Activated CD4-positive, alpha-beta T cell treated with anti-CD3 and anti-CD28 coated beads for 36 hours (primary cell): ENCODE measurements at regions not wholly inside any gene's neighbourhood (a gene's known extent, or its start where the extent isn't known, plus 50 kb on each side); places are given as distances from the start of the nearest gene placed in this dataset.

Source experiments
- ATAC-seq: fragments of 200-7000 bp; cut with Tn5 transposase; one replicate; pipeline ENCODE4 v1.10.0; 2021; ENCODE audit warnings: mild to moderate bottlenecking, moderate library complexity
- CTCF ChIA-PET: fragments of 350-600 bp; sonication (Branson Sonifier 250); formaldehyde crosslinking; loops from one replicate; lab custom pipeline; 2021; ENCODE audit warnings: antibody characterized with exemption; lab: Charles Lee
- POLR2A ChIA-PET: fragments of 350-600 bp; sonication (Branson Sonifier 250); formaldehyde crosslinking; loops from one replicate; lab custom pipeline; 2021; ENCODE audit warnings: antibody characterized with exemption, inconsistent platforms; lab: Charles Lee
- DNase-seq: peaks from one replicate; pipeline ENCODE4 v3.0.0-alpha.2; 2020
- H3K27ac Mint-ChIP-seq: one replicate; pipeline ENCODE4 v1.8.0; 2021; ENCODE audit warnings: mixed read lengths
- H3K27me3 Mint-ChIP-seq: one replicate; pipeline ENCODE4 v1.8.0; 2021; ENCODE audit warnings: mixed read lengths
- H3K36me3 Mint-ChIP-seq: one replicate; pipeline ENCODE4 v1.8.0; 2021; ENCODE audit warnings: low read depth, mixed read lengths
- H3K4me1 Mint-ChIP-seq: one replicate; pipeline ENCODE4 v1.8.0; 2021; ENCODE audit warnings: mixed read lengths
- H3K4me3 Mint-ChIP-seq: one replicate; pipeline ENCODE4 v1.8.0; 2021; ENCODE audit warnings: mild to moderate bottlenecking, moderate library complexity, mixed read lengths
- H3K9me3 Mint-ChIP-seq: one replicate; pipeline ENCODE4 v1.8.0; 2021; ENCODE audit warnings: low read depth, mixed read lengths
- intact Hi-C, 2 experiments: fragments of 100-400 bp; cut with DNase I in 1 of 2; cut with micrococcal nuclease in 1 of 2; formaldehyde crosslinking; loops; one replicate each; pipeline versions ENCODE4 v1.14.2 to v1.15.1; 2022 to 2024; cut with DNase I, micrococcal nuclease

DNA sequence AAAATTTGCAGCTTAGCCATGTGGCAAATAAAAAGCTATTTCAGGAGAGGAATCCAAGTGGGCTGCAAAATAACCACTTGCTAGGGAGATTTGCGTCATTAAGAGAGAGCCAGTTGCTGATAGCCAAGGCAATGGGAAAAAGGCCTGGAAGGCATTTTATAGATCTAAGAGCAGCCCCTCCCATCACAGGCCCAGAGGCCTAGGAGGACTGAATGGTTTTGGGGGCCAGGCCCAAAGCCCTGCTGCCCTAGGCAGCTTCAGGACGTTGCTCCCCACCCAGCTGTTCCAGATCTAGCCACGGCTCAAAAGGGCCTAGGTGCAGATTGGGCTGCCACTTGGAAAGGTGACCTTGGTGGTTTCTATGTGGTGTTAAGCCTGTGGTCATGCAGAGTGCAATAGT lies 169.0 kb downstream of the AASDHPPT start:
- intact Hi-C loops = no loop called here
- POLR2A ChIA-PET = no interaction called here
- DNase-seq (no peak), ATAC-seq (no peak)
- no peaks in the 10 kb centered on the region for H3K4me1 Mint-ChIP-seq
- H3K27ac Mint-ChIP-seq = no peak overlapping the region
- CTCF ChIA-PET = no interaction called here
- no peak overlapping the region for H3K4me3 Mint-ChIP-seq
- no peaks in the 10 kb centered on the region for H3K36me3 Mint-ChIP-seq
- H3K9me3 Mint-ChIP-seq = peaks cover 17% of the 10 kb centered on the region
- H3K27me3 Mint-ChIP-seq = no peaks in the 10 kb centered on the region

DNA sequence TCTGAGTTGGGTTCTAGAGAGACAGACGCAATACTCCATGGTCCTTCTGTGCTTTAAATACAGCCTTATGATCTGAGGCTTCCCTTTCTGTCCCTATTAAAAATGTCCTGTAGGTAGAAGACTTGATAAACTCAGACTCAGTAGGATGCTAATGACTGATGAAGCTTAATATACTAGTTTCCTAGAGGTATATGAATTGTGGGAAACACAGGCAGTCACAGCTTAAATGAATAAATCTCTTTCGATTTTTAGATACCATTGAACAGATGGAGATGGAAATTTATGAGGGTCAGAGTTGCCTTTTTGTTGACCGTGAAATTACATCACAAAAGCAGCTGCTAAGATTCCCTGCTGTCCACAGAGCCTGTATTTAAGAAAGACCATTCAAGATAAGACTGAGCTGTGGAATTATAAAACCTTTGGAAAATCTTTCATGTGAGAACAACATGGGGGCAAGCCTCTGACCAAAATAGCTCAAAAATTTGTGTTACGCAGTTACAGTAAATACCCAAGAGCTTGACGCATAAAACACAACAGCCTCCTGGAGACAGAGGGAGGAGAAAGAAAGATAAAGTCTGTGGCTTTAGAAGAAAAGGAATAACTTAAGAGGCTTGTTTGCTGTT lies 172.3 kb downstream of the AASDHPPT start:
- H3K27me3 Mint-ChIP-seq = no peaks in the 10 kb centered on the region
- no peak for DNase-seq
- no peaks in the 10 kb centered on the region for H3K36me3 Mint-ChIP-seq
- peaks cover 17% of the 10 kb centered on the region for H3K9me3 Mint-ChIP-seq
- H3K4me3 Mint-ChIP-seq = no peak overlapping the region
- no peaks in the 10 kb centered on the region for H3K4me1 Mint-ChIP-seq
- ChIA-PET POLR2A (no interaction called here), CTCF (interaction anchor here (1.0 kb wide), 1 partner anchor 11 kb away, joined by 3 read pairs; no protein-coding TSS in a partner anchor)
- no peak overlapping the region for H3K27ac Mint-ChIP-seq
- intact Hi-C loops = no loop called here
- ATAC-seq = no peak

DNA sequence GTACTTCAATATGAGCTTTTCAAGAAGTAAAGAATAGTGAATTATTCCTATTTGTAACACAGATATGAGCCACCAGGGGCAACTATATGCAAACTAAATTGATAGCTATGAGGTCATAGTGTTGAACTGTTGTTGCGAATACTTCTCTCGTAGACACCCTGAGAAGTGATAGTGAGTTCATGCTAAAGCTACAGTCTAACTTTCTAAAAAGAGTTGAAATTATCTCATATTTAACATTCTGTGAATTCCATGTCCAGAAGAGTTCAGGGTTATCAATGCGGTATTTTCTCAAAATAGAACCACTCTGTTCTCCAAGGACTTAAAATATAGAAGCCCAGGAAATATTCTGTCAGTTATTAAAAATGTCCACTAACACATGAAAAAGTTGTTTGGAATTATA lies 185.4 kb downstream of the AASDHPPT start:
- Mint-ChIP-seq H3K36me3 (no peaks in the 10 kb centered on the region), H3K4me1 (no peaks in the 10 kb centered on the region), H3K9me3 (peaks cover 6% of the 10 kb centered on the region), H3K27me3 (peaks cover 2% of the 10 kb centered on the region), H3K4me3 (no peak overlapping the region), H3K27ac (no peak overlapping the region)
- POLR2A ChIA-PET = no interaction called here
- CTCF ChIA-PET = no interaction called here
- intact Hi-C loops = no loop called here
- DNase-seq (no peak), ATAC-seq (no peak)

DNA sequence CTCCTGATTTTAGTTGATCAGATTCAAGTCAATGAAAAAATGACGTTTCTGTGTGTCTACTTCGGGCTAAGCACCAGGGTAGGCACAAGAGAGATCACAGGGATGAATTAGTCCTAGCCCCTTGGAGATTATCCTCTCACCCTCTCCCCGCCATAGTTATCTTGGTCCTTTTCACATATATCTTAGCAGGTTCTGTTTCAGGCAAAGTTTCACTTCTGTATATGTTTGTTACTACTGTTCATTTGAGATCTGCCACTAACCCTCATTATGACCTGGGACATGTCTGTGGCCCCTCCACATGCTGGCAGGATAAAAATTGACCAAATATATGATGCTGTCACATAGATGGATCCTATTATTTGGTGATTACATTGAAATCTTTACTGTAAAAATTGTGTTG lies 186.1 kb downstream of the AASDHPPT start:
- ATAC-seq (no peak), DNase-seq (no peak)
- Mint-ChIP-seq H3K27me3 (peaks cover 2% of the 10 kb centered on the region), H3K4me3 (no peak overlapping the region), H3K36me3 (no peaks in the 10 kb centered on the region), H3K9me3 (peaks cover 6% of the 10 kb centered on the region), H3K4me1 (no peaks in the 10 kb centered on the region), H3K27ac (no peak overlapping the region)
- POLR2A ChIA-PET = no interaction called here
- CTCF ChIA-PET = no interaction called here
- intact Hi-C loops = no loop called here

DNA sequence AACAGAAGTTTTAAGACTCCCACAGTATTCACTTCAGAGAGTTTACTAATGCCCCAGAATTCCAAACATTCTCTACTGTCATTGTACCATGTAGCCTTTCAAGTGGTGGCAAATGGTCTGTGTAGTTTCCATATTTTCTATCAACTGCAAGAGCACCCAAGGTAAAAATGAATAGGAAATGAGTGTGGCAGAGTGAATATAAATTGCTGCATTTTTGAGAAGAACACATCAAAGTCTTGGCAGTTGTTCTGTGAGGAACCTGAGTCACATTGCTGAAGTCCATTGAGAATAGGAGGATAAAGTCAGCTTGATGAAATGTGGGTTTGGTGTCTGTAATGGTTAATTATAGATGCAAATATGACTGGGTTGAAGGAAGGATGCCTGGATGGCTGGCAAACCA lies 193.6 kb downstream of the AASDHPPT start:
- POLR2A ChIA-PET = no interaction called here
- intact Hi-C loops = no loop called here
- Mint-ChIP-seq H3K36me3 (no peaks in the 10 kb centered on the region), H3K27ac (no peak overlapping the region), H3K9me3 (peaks cover 13% of the 10 kb centered on the region), H3K4me1 (no peaks in the 10 kb centered on the region), H3K27me3 (peaks cover under 1% of the 10 kb centered on the region), H3K4me3 (no peak overlapping the region)
- DNase-seq = no peak
- ATAC-seq = no peak
- CTCF ChIA-PET = no interaction called here

DNA sequence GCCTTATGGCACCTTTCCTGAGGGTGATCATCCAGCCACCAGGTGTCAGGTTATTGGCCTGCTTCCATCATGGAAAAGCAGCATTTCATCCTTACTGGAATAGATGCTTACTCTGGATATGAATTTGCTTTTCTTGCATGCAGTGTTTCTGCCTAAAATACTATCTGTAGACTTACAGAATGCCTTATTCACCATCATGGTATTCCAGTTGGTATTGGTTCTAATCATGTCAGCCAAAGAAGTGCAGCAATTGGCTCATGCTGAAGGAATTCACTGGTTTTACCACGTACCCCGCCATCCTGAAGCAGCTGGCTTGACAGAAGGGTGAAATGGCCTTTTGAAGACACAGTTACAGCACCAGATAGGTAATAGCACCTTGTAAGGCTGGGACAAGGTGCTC lies 194.2 kb downstream of the AASDHPPT start:
- H3K4me1 Mint-ChIP-seq = no peaks in the 10 kb centered on the region
- no peaks in the 10 kb centered on the region for H3K36me3 Mint-ChIP-seq
- H3K27me3 Mint-ChIP-seq = no peaks in the 10 kb centered on the region
- POLR2A ChIA-PET = no interaction called here
- no peak for ATAC-seq
- H3K4me3 Mint-ChIP-seq = no peak overlapping the region
- H3K9me3 Mint-ChIP-seq = peaks cover 10% of the 10 kb centered on the region
- CTCF ChIA-PET = no interaction called here
- H3K27ac Mint-ChIP-seq = no peak overlapping the region
- DNase-seq = no peak
- intact Hi-C loops = no loop called here

DNA sequence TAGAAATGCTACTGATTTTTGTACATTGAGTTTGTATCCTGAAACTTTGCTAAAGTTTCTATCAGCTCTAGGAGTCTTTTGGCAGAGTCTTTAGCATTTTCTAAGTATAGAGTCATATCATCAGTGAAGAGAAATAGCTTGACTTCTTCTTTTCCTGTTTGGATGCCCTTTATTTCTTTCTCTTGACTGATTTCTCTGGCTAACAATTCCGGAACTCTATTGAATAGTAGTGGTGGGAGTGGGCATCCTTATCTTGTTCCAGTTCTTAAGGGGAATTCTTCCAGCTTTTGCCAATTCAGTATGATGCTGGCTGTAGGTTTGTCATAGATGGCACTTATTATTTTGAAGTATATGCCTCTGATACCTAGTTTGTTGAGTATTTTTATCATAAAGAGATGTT lies 197.7 kb downstream of the AASDHPPT start:
- H3K36me3 Mint-ChIP-seq = no peaks in the 10 kb centered on the region
- no peak overlapping the region for H3K4me3 Mint-ChIP-seq
- no peaks in the 10 kb centered on the region for H3K27me3 Mint-ChIP-seq
- no peak for DNase-seq
- ChIA-PET POLR2A (no interaction called here), CTCF (no interaction called here)
- H3K9me3 Mint-ChIP-seq = peaks cover 10% of the 10 kb centered on the region
- H3K27ac Mint-ChIP-seq = no peak overlapping the region
- intact Hi-C loops = no loop called here
- ATAC-seq = no peak
- H3K4me1 Mint-ChIP-seq = no peaks in the 10 kb centered on the region

DNA sequence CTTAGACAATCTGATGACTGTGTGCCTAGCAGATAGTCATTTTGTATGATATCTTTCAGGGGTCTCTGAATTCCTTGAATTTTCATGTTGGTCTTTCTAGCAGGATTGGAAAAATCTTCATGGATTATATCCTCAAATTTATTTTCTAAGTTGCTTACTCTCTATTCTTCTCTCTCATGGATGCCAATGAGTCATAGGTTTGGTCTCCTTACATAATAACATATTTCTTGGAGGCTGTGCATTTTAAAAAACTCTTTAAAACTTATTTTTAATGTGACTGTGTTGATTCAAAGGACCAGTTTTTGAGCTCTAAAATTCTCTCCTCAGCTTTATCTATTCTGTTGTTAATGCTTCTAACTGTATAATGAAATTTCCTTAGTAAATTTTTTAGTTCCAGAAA lies 198.7 kb downstream of the AASDHPPT start:
- H3K36me3 Mint-ChIP-seq = no peaks in the 10 kb centered on the region
- no peak overlapping the region for H3K27ac Mint-ChIP-seq
- H3K27me3 Mint-ChIP-seq = no peaks in the 10 kb centered on the region
- CTCF ChIA-PET = interaction anchor here (0.6 kb wide), 1 partner anchor 80 kb away, joined by 3 read pairs; no protein-coding TSS in a partner anchor
- no peaks in the 10 kb centered on the region for H3K4me1 Mint-ChIP-seq
- POLR2A ChIA-PET = no interaction called here
- intact Hi-C loops = no loop called here
- DNase-seq (no peak), ATAC-seq (no peak)
- H3K9me3 Mint-ChIP-seq = peaks cover 8% of the 10 kb centered on the region
- no peak overlapping the region for H3K4me3 Mint-ChIP-seq

DNA sequence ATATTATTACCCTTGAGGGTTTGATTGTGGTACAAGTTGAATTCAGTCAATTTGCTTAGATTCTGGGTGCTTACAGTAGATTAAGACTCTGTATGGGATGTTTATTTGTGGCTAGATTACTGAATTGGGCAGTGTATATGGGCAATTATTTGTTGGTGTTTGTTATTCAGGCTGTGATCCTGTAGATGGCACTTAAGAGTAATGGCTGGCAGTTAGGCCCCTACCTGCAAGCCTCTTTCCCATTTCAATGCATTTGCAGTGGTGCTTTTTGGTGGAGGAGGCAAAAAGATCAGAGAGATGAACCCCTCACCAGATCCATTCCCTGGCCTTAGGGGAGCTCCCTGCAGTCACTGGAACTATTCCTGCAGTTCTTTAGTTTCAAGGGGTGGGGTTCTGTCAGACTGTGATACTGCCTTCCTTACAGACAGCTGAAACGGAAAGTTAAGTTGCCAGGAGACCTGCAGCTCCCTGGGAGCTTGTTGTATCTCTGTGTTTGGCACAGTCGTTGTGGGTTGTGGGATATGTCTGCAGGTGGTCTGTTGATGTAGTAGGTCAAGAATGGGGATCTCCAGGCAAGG lies 199.5 kb downstream of the AASDHPPT start:
- ChIA-PET CTCF (no interaction called here), POLR2A (no interaction called here)
- intact Hi-C loops = no loop called here
- H3K27ac Mint-ChIP-seq = no peak overlapping the region
- H3K4me3 Mint-ChIP-seq = no peak overlapping the region
- H3K4me1 Mint-ChIP-seq = no peaks in the 10 kb centered on the region
- H3K36me3 Mint-ChIP-seq = no peaks in the 10 kb centered on the region
- H3K9me3 Mint-ChIP-seq = peaks cover 8% of the 10 kb centered on the region
- ATAC-seq (no peak), DNase-seq (no peak)
- no peaks in the 10 kb centered on the region for H3K27me3 Mint-ChIP-seq

DNA sequence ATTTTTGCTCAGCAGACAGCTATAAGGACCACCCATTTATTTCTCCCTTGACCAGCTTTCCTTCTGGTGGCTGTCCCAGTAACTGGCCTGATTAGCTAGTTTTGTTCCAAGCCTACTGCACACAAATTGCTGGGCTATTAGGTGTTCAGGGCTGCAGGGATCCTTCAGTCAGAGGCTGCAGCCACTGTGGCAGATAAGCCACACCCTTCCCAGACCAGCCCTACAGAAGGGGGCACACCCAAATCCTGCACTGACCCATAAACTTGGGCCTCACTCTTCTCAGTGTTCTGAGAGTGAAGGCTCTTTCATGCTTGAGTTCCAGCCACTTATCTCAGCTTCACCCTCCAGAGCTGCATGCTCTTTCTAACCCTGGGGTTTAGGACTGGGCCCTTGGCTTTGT lies 200.0 kb downstream of the AASDHPPT start:
- no peaks in the 10 kb centered on the region for H3K36me3 Mint-ChIP-seq
- no peak overlapping the region for H3K4me3 Mint-ChIP-seq
- H3K4me1 Mint-ChIP-seq = no peaks in the 10 kb centered on the region
- no peaks in the 10 kb centered on the region for H3K27me3 Mint-ChIP-seq
- CTCF ChIA-PET = no interaction called here
- peaks cover 6% of the 10 kb centered on the region for H3K9me3 Mint-ChIP-seq
- intact Hi-C loops = no loop called here
- H3K27ac Mint-ChIP-seq = no peak overlapping the region
- ATAC-seq (no peak), DNase-seq (no peak)
- POLR2A ChIA-PET = no interaction called here

DNA sequence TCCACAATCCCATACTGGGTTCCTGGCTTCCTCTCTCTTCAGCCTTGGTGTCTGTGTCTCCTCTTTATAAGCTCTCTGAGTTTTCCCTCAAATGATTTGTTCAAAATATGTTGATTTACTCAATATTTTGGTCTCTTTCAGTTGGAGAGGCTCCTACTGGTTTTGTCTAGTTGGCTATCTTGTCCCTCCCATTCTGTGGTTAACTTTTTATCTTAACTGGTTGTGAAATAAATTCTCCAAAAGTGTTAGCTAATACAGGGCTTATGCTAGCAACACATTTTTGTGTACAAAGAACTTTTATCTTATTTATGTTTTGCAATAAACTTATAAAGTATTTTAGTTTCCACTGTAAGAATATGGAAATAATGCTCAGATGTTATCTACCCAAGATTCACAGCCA lies 200.9 kb downstream of the AASDHPPT start:
- no peak overlapping the region for H3K27ac Mint-ChIP-seq
- DNase-seq = no peak
- ATAC-seq = no peak
- ChIA-PET CTCF (no interaction called here), POLR2A (no interaction called here)
- H3K4me3 Mint-ChIP-seq = no peak overlapping the region
- intact Hi-C loops = no loop called here
- no peaks in the 10 kb centered on the region for H3K27me3 Mint-ChIP-seq
- H3K36me3 Mint-ChIP-seq = no peaks in the 10 kb centered on the region
- no peaks in the 10 kb centered on the region for H3K4me1 Mint-ChIP-seq
- H3K9me3 Mint-ChIP-seq = peaks cover 2% of the 10 kb centered on the region

DNA sequence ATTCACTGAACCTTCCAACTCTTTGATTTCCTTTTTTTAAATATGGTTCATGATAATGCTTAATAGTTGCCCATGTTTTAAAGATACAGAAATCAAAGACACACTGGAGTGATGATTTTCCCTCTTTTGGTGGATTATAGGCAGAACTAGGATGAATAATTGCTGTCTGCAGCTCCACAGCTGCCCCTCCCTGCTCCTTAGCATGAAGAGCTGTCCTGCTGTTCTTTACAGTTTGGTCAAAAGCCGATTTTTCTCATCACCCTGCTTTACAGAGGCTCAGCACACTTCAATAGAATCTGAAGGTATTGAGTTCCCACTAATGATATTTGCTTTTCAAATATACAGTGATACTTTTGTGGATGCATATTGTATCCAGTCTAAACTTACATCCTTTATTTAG lies 202.6 kb downstream of the AASDHPPT start:
- no peak overlapping the region for H3K4me3 Mint-ChIP-seq
- CTCF ChIA-PET = no interaction called here
- intact Hi-C loops = no loop called here
- no peaks in the 10 kb centered on the region for H3K27me3 Mint-ChIP-seq
- DNase-seq (no peak), ATAC-seq (no peak)
- H3K36me3 Mint-ChIP-seq = no peaks in the 10 kb centered on the region
- POLR2A ChIA-PET = no interaction called here
- H3K9me3 Mint-ChIP-seq = no peaks in the 10 kb centered on the region
- no peak overlapping the region for H3K27ac Mint-ChIP-seq
- H3K4me1 Mint-ChIP-seq = no peaks in the 10 kb centered on the region
